ENCODE measurements at regions not wholly inside any gene's neighbourhood (a gene's known extent, or its start where the extent isn't known, plus 50 kb on each side); places are given as distances from the start of the nearest gene placed in this dataset.

GRCh38 chr7:119252962-119253361 is 1020.0 kb upstream of the KCND2 start:
- TF ChIP-seq CTCF (IDR thresholded peaks at IDR 0.05) = no peak
- no peak for TF ChIP-seq POLR2A (IDR thresholded peaks at IDR 0.05)

Measured in vagina (tissue), 2 donors.